ENCODE measurements at regions not wholly inside any gene's neighbourhood (a gene's known extent, or its start where the extent isn't known, plus 50 kb on each side); places are given as distances from the start of the nearest gene placed in this dataset.

GRCh38 chr9:99560561-99560960, 261.1 kb upstream of the NR4A3 start (continued):
- TF ChIP-seq CHD7 (IDR thresholded peaks at IDR 0.05; ENCODE audit: insufficient replicate concordance, low read length) (no peak), CBX5 (IDR thresholded peaks at IDR 0.05; ENCODE audit: low read depth, low read length) (no peak), TCF12 (IDR thresholded peaks at IDR 0.05; ENCODE audit: low read depth, low read length) (no peak), EP300 (IDR thresholded peaks at IDR 0.05; ENCODE audit: borderline replicate concordance in 1 of 2, low read depth in 2 of 2, low read length in 2 of 2) (no peak), SUZ12 (IDR thresholded peaks at IDR 0.05; ENCODE audit: low read length) (no peak), MAX (IDR thresholded peaks at IDR 0.05) (no peak), POU5F1 (IDR thresholded peaks at IDR 0.05; ENCODE audit: low read depth, low read length) (no peak), CBX8 (IDR thresholded peaks at IDR 0.05; ENCODE audit: borderline replicate concordance, low read depth, low read length) (no peak)
